Natural killer cell treated with Interleukin-12 subunit alpha and Interleukin-12 subunit beta and Interleukin-15 and Interleukin-18, amount 100 ng/mL, for 72 hours (primary cell): ENCODE measurements at regions not wholly inside any gene's neighbourhood (a gene's known extent, or its start where the extent isn't known, plus 50 kb on each side); places are given as distances from the start of the nearest gene placed in this dataset.
"Not testable (repeated sequence)": the region's sequence is repeated elsewhere in the genome, so short reads cannot be mapped to it uniquely, and the experiment has no call there.

Source experiments
- ATAC-seq, 2 donors: fragments of 150-1000 bp; cut with Tn5 transposase in 1 of 2; sonication (Bioruptor Pico), chemical (Tn5 transposase) in 1 of 2; 2 replicates each; pipeline ENCODE4 v1.10.0; 2021
- DNase-seq: peaks from one replicate; pipeline ENCODE4 v3.0.0; 2022; ENCODE audit warnings: low spot score
- H3K27ac Mint-ChIP-seq, 2 donors: 1 replicate in 1 of 2; 2 replicates in 1 of 2; pipeline ENCODE4 v1.8.0; 2022; ENCODE audit warnings: mixed read lengths in 2 of 2, mild to moderate bottlenecking in 1 of 2, moderate library complexity in 1 of 2
- H3K27me3 Mint-ChIP-seq, 2 donors: 1 replicate in 1 of 2; 2 replicates in 1 of 2; pipeline ENCODE4 v1.8.0; 2022; ENCODE audit warnings: mixed read lengths in 2 of 2
- H3K36me3 Mint-ChIP-seq: one replicate; pipeline ENCODE4 v1.8.0; 2022; ENCODE audit warnings: mixed read lengths
- H3K4me1 Mint-ChIP-seq, 2 donors: 1 replicate in 1 of 2; 2 replicates in 1 of 2; pipeline ENCODE4 v1.8.0; 2022; ENCODE audit warnings: low read depth in 2 of 2, mixed read lengths in 2 of 2, mild to moderate bottlenecking in 1 of 2
- H3K4me3 Mint-ChIP-seq: one replicate; pipeline ENCODE4 v1.8.0; 2022; ENCODE audit warnings: mixed read lengths
- H3K9me3 Mint-ChIP-seq: 2 replicates; pipeline ENCODE4 v1.8.0; 2022; ENCODE audit warnings: mixed read lengths

GRCh38 chr1:203559523-203559922 is 65.6 kb downstream of the OPTC start:
- H3K27me3 Mint-ChIP-seq: peaks cover 11 to 35% of the 10 kb centered on the region in 2 donors
- DNase-seq: no peak
- H3K27ac Mint-ChIP-seq: no peak overlapping the region
- H3K4me3 Mint-ChIP-seq: no peak overlapping the region
- H3K36me3 Mint-ChIP-seq: no peaks in the 10 kb centered on the region
- ATAC-seq: peak in 1 of 2 donors; percentile 15
- no peaks in the 10 kb centered on the region for H3K9me3 Mint-ChIP-seq
- peaks cover 3 to 5% of the 10 kb centered on the region in 2 donors for H3K4me1 Mint-ChIP-seq

GRCh38 chr1:203561761-203562160 is 64.9 kb upstream of the ATP2B4 start:
- not testable (repeated sequence) for H3K4me3 Mint-ChIP-seq, H3K36me3 Mint-ChIP-seq, ATAC-seq, H3K4me1 Mint-ChIP-seq, H3K27ac Mint-ChIP-seq, H3K9me3 Mint-ChIP-seq, DNase-seq
- peaks cover 11 to 35% of the 10 kb centered on the region in 2 donors for H3K27me3 Mint-ChIP-seq

- Mint-ChIP-seq H3K36me3 (no peaks in the 10 kb centered on the region), H3K9me3 (no peaks in the 10 kb centered on the region), H3K4me3 (no peak overlapping the region), H3K27me3 (peaks cover 6 to 23% of the 10 kb centered on the region in 2 donors), H3K4me1 (peaks cover 3 to 5% of the 10 kb centered on the region in 2 donors), H3K27ac (no peak overlapping the region)
- ATAC-seq (no peak), DNase-seq (no peak)
Observed at GRCh38 chr1:203563291-203563690, 63.3 kb upstream of the ATP2B4 start.

GRCh38 chr1:203564024-203564423 is 62.6 kb upstream of the ATP2B4 start:
- no peak overlapping the region for H3K27ac Mint-ChIP-seq
- peaks cover 6 to 22% of the 10 kb centered on the region in 2 donors for H3K27me3 Mint-ChIP-seq
- H3K9me3 Mint-ChIP-seq: no peaks in the 10 kb centered on the region
- no peaks in the 10 kb centered on the region for H3K36me3 Mint-ChIP-seq
- no peak overlapping the region for H3K4me3 Mint-ChIP-seq
- ATAC-seq (no peak), DNase-seq (no peak)
- H3K4me1 Mint-ChIP-seq: peaks cover 3 to 5% of the 10 kb centered on the region in 2 donors

GRCh38 chr1:203565049-203565448 is 61.6 kb upstream of the ATP2B4 start:
- Mint-ChIP-seq H3K27me3 (peaks cover 2 to 16% of the 10 kb centered on the region in 2 donors), H3K27ac (no peak overlapping the region), H3K36me3 (no peaks in the 10 kb centered on the region)

GRCh38 chr1:203565981-203566380 is 60.7 kb upstream of the ATP2B4 start:
- Mint-ChIP-seq H3K36me3 (no peaks in the 10 kb centered on the region), H3K9me3 (no peaks in the 10 kb centered on the region), H3K4me3 (no peak overlapping the region), H3K27me3 (peaks cover 0 to 12% of the 10 kb centered on the region in 2 donors), H3K4me1 (no peaks in the 10 kb centered on the region), H3K27ac (no peak overlapping the region)
- DNase-seq: no peak
- ATAC-seq: no peak

More at GRCh38 chr1:203565049-203565448, 61.6 kb upstream of the ATP2B4 start:
- ATAC-seq (no peak), DNase-seq (no peak)
- Mint-ChIP-seq H3K4me3 (no peak overlapping the region), H3K9me3 (no peaks in the 10 kb centered on the region), H3K4me1 (no peaks in the 10 kb centered on the region)

GRCh38 chr1:203566966-203567365 is 59.7 kb upstream of the ATP2B4 start:
- H3K4me1 Mint-ChIP-seq, H3K4me3 Mint-ChIP-seq, ATAC-seq, H3K27ac Mint-ChIP-seq, DNase-seq, H3K27me3 Mint-ChIP-seq, H3K36me3 Mint-ChIP-seq, H3K9me3 Mint-ChIP-seq: not testable (repeated sequence)

- Mint-ChIP-seq H3K4me3 (no peak overlapping the region), H3K9me3 (no peaks in the 10 kb centered on the region), H3K4me1 (no peaks in the 10 kb centered on the region), H3K27me3 (no peaks in the 10 kb centered on the region), H3K36me3 (no peaks in the 10 kb centered on the region), H3K27ac (no peak overlapping the region)
- DNase-seq: no peak
- ATAC-seq: no peak
Observed at GRCh38 chr1:203567596-203567995, 59.0 kb upstream of the ATP2B4 start.

- H3K27me3 Mint-ChIP-seq: no peaks in the 10 kb centered on the region
- H3K27ac Mint-ChIP-seq: no peak overlapping the region
- H3K9me3 Mint-ChIP-seq: no peaks in the 10 kb centered on the region
- H3K4me1 Mint-ChIP-seq: no peaks in the 10 kb centered on the region
- no peak overlapping the region for H3K4me3 Mint-ChIP-seq
- ATAC-seq: peak in 1 of 2 donors; percentile 30
- H3K36me3 Mint-ChIP-seq: no peaks in the 10 kb centered on the region
- DNase-seq: no peak
Observed at GRCh38 chr1:203569490-203570318, 56.9 kb upstream of the ATP2B4 start.

GRCh38 chr1:203570805-203571204 is 55.8 kb upstream of the ATP2B4 start:
- DNase-seq: no peak
- H3K36me3 Mint-ChIP-seq: no peaks in the 10 kb centered on the region
- H3K4me1 Mint-ChIP-seq: no peaks in the 10 kb centered on the region
- H3K27me3 Mint-ChIP-seq: no peaks in the 10 kb centered on the region
- no peak overlapping the region for H3K4me3 Mint-ChIP-seq
- no peak overlapping the region for H3K27ac Mint-ChIP-seq
- H3K9me3 Mint-ChIP-seq: no peaks in the 10 kb centered on the region
- no peak for ATAC-seq

GRCh38 chr1:203571661-203572060 is 55.0 kb upstream of the ATP2B4 start:
- H3K4me1 Mint-ChIP-seq: no peaks in the 10 kb centered on the region
- no peaks in the 10 kb centered on the region for H3K9me3 Mint-ChIP-seq
- no peak overlapping the region for H3K4me3 Mint-ChIP-seq
- H3K27ac Mint-ChIP-seq: peak overlapping the region in 1 of 2 donors; percentile 43
- no peak for DNase-seq
- no peaks in the 10 kb centered on the region for H3K36me3 Mint-ChIP-seq
- H3K27me3 Mint-ChIP-seq: no peaks in the 10 kb centered on the region
- ATAC-seq: no peak

- H3K27ac Mint-ChIP-seq: peak overlapping the region in 1 of 2 donors; percentile 43
Observed at GRCh38 chr1:203572134-203572625, 54.5 kb upstream of the ATP2B4 start.

GRCh38 chr1:203573730-203574129 is 52.9 kb upstream of the ATP2B4 start:
- Mint-ChIP-seq H3K27me3 (no peaks in the 10 kb centered on the region), H3K4me3 (no peak overlapping the region), H3K27ac (no peak overlapping the region), H3K4me1 (peaks cover 0 to 2% of the 10 kb centered on the region in 2 donors), H3K9me3 (no peaks in the 10 kb centered on the region), H3K36me3 (no peaks in the 10 kb centered on the region)
- no peak for ATAC-seq
- DNase-seq: no peak

More at GRCh38 chr1:203572134-203572625, 54.5 kb upstream of the ATP2B4 start:
- H3K4me1 Mint-ChIP-seq: no peaks in the 10 kb centered on the region
- H3K27me3 Mint-ChIP-seq: no peaks in the 10 kb centered on the region
- peak in 1 of 2 donors; percentile 24 for ATAC-seq
- DNase-seq: no peak
- H3K36me3 Mint-ChIP-seq: no peaks in the 10 kb centered on the region
- H3K4me3 Mint-ChIP-seq: no peak overlapping the region
- H3K9me3 Mint-ChIP-seq: no peaks in the 10 kb centered on the region
